ENCODE measurements at regions not wholly inside any gene's neighbourhood (a gene's known extent, or its start where the extent isn't known, plus 50 kb on each side); places are given as distances from the start of the nearest gene placed in this dataset.

DNA sequence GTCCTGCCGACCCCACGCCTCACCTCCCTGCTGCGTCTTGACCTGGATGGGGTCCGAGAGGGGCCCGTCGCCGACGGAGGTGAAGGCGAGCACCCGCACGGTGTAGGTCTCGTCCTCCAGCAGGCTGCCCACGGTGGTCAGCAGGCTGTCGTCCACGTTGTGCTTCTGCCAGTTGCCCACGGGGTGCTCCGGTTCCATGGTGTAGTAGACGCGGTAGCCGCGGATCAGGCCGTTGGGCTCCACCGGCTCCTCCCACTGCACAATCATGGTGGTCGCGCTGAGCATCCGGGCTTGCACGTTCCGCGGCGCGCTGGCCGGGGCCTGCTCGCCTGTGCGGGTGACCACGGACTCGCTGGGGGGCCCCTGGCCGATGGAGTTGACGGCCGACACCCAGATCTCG is 96.7 kb downstream of the PTPRS start:
- TF ChIP-seq RARB (CRISPR knock-in tag; IDR thresholded peaks at IDR 0.05): no peak
- TF ChIP-seq SNAI2 (CRISPR knock-in tag; IDR thresholded peaks at IDR 0.05): no peak
- TF ChIP-seq, protein P1, sequence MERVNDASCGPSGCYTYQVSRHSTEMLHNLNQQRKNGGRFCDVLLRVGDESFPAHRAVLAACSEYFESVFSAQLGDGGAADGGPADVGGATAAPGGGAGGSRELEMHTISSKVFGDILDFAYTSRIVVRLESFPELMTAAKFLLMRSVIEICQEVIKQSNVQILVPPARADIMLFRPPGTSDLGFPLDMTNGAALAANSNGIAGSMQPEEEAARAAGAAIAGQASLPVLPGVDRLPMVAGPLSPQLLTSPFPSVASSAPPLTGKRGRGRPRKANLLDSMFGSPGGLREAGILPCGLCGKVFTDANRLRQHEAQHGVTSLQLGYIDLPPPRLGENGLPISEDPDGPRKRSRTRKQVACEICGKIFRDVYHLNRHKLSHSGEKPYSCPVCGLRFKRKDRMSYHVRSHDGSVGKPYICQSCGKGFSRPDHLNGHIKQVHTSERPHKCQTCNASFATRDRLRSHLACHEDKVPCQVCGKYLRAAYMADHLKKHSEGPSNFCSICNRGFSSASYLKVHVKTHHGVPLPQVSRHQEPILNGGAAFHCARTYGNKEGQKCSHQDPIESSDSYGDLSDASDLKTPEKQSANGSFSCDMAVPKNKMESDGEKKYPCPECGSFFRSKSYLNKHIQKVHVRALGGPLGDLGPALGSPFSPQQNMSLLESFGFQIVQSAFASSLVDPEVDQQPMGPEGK (CRISPR knock-in tag; IDR thresholded peaks at IDR 0.05; ENCODE audit: borderline replicate concordance): no peak
- TF ChIP-seq ESRRG (CRISPR knock-in tag; IDR thresholded peaks at IDR 0.05): no peak
- TF ChIP-seq, protein P2, sequence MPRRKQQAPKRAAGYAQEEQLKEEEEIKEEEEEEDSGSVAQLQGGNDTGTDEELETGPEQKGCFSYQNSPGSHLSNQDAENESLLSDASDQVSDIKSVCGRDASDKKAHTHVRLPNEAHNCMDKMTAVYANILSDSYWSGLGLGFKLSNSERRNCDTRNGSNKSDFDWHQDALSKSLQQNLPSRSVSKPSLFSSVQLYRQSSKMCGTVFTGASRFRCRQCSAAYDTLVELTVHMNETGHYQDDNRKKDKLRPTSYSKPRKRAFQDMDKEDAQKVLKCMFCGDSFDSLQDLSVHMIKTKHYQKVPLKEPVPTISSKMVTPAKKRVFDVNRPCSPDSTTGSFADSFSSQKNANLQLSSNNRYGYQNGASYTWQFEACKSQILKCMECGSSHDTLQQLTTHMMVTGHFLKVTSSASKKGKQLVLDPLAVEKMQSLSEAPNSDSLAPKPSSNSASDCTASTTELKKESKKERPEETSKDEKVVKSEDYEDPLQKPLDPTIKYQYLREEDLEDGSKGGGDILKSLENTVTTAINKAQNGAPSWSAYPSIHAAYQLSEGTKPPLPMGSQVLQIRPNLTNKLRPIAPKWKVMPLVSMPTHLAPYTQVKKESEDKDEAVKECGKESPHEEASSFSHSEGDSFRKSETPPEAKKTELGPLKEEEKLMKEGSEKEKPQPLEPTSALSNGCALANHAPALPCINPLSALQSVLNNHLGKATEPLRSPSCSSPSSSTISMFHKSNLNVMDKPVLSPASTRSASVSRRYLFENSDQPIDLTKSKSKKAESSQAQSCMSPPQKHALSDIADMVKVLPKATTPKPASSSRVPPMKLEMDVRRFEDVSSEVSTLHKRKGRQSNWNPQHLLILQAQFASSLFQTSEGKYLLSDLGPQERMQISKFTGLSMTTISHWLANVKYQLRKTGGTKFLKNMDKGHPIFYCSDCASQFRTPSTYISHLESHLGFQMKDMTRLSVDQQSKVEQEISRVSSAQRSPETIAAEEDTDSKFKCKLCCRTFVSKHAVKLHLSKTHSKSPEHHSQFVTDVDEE (CRISPR knock-in tag; IDR thresholded peaks at IDR 0.05): no peak
- TF ChIP-seq, protein P3, sequence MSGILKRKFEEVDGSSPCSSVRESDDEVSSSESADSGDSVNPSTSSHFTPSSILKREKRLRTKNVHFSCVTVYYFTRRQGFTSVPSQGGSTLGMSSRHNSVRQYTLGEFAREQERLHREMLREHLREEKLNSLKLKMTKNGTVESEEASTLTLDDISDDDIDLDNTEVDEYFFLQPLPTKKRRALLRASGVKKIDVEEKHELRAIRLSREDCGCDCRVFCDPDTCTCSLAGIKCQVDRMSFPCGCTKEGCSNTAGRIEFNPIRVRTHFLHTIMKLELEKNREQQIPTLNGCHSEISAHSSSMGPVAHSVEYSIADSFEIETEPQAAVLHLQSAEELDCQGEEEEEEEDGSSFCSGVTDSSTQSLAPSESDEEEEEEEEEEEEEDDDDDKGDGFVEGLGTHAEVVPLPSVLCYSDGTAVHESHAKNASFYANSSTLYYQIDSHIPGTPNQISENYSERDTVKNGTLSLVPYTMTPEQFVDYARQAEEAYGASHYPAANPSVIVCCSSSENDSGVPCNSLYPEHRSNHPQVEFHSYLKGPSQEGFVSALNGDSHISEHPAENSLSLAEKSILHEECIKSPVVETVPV (CRISPR knock-in tag; IDR thresholded peaks at IDR 0.05): no peak
- TF ChIP-seq, protein P4, sequence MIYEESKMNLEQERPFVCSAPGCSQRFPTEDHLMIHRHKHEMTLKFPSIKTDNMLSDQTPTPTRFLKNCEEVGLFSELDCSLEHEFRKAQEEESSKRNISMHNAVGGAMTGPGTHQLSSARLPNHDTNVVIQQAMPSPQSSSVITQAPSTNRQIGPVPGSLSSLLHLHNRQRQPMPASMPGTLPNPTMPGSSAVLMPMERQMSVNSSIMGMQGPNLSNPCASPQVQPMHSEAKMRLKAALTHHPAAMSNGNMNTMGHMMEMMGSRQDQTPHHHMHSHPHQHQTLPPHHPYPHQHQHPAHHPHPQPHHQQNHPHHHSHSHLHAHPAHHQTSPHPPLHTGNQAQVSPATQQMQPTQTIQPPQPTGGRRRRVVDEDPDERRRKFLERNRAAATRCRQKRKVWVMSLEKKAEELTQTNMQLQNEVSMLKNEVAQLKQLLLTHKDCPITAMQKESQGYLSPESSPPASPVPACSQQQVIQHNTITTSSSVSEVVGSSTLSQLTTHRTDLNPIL (CRISPR knock-in tag; IDR thresholded peaks at IDR 0.05; ENCODE audit: low read depth): no peak
- no peak for TF ChIP-seq CSDC2 (CRISPR knock-in tag; IDR thresholded peaks at IDR 0.05)
- no peak for TF ChIP-seq ZFP30 (CRISPR knock-in tag; IDR thresholded peaks at IDR 0.05)
- TF ChIP-seq ZFP3 (CRISPR knock-in tag; IDR thresholded peaks at IDR 0.05): no peak
